ENCODE measurements at regions not wholly inside any gene's neighbourhood (a gene's known extent, or its start where the extent isn't known, plus 50 kb on each side); places are given as distances from the start of the nearest gene placed in this dataset.

GRCh38 chr6:74369556-74369993 lies 673.6 kb downstream of the CD109 start:
- no peak overlapping the region for H3K9ac ChIP-seq (ENCODE audit: low read length in 3 of 3)
- no peaks in the 10 kb centered on the region for H3K36me3 ChIP-seq (ENCODE audit: control insufficient read depth in 2 of 3, insufficient read depth in 3 of 3, low read length in 3 of 3)
- TF ChIP-seq, protein P1, sequence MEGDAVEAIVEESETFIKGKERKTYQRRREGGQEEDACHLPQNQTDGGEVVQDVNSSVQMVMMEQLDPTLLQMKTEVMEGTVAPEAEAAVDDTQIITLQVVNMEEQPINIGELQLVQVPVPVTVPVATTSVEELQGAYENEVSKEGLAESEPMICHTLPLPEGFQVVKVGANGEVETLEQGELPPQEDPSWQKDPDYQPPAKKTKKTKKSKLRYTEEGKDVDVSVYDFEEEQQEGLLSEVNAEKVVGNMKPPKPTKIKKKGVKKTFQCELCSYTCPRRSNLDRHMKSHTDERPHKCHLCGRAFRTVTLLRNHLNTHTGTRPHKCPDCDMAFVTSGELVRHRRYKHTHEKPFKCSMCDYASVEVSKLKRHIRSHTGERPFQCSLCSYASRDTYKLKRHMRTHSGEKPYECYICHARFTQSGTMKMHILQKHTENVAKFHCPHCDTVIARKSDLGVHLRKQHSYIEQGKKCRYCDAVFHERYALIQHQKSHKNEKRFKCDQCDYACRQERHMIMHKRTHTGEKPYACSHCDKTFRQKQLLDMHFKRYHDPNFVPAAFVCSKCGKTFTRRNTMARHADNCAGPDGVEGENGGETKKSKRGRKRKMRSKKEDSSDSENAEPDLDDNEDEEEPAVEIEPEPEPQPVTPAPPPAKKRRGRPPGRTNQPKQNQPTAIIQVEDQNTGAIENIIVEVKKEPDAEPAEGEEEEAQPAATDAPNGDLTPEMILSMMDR (IDR thresholded peaks at IDR 0.05; ENCODE audit: borderline replicate concordance, extremely low read depth, insufficient read depth) = no peak
- no peaks in the 10 kb centered on the region for H3K27me3 ChIP-seq (ENCODE audit: control insufficient read depth, insufficient read depth, low read length)
- H3K27ac ChIP-seq (ENCODE audit: low read depth in 2 of 2, low read length in 2 of 2) = no peak overlapping the region
- no peaks in the 10 kb centered on the region for H3K9me3 ChIP-seq (ENCODE audit: control insufficient read depth in 2 of 3, insufficient read depth in 1 of 3, low read length in 3 of 3)
- no peak overlapping the region for H3K4me3 ChIP-seq (ENCODE audit: low read length in 3 of 3)
- FAIRE-seq (no peak), DNase-seq (no peak)
- no peaks in the 10 kb centered on the region for H3K4me1 ChIP-seq (ENCODE audit: control insufficient read depth in 2 of 3, insufficient read depth in 2 of 3, low read depth in 1 of 3, low read length in 3 of 3)
- intact Hi-C loops (cut with DNase I) = no loop called here

DNA sequence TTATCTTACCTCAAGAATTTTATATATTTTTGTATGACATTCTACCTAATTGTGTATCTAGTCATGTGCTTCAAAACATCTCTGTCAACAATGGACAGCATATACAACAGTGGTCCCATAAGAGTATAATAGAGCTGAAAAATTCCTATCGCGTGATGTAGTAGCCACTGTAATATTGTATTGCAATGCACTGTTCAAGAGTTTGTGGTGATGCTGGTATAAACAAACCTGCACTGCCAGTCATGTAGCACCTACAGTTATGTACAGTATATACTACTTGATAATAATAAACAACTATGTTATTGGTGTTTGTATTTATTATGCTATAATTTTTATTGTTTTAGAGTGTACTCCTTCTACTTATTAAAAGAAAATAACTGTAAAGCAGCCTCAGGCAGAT lies 672.7 kb downstream of the CD109 start:
- no peak for FAIRE-seq

GRCh38 chr6:74366634-74367033 lies 670.6 kb downstream of the CD109 start:
- H3K4me3 ChIP-seq (ENCODE audit: low read length in 3 of 3) = no peak overlapping the region
- no peak overlapping the region for H3K9ac ChIP-seq (ENCODE audit: low read length in 3 of 3)
- no peaks in the 10 kb centered on the region for H3K9me3 ChIP-seq (ENCODE audit: control insufficient read depth in 2 of 3, insufficient read depth in 1 of 3, low read length in 3 of 3)
- no peaks in the 10 kb centered on the region for H3K4me1 ChIP-seq (ENCODE audit: control insufficient read depth in 2 of 3, insufficient read depth in 2 of 3, low read depth in 1 of 3, low read length in 3 of 3)
- FAIRE-seq (no peak), DNase-seq (no peak)
- no peaks in the 10 kb centered on the region for H3K36me3 ChIP-seq (ENCODE audit: control insufficient read depth in 2 of 3, insufficient read depth in 3 of 3, low read length in 3 of 3)
- intact Hi-C loops (cut with DNase I) = no loop called here
- H3K27ac ChIP-seq (ENCODE audit: low read depth in 2 of 2, low read length in 2 of 2) = no peak overlapping the region
- TF ChIP-seq, protein P1 (IDR thresholded peaks at IDR 0.05; ENCODE audit: borderline replicate concordance, extremely low read depth, insufficient read depth) = no peak
- H3K27me3 ChIP-seq (ENCODE audit: control insufficient read depth, insufficient read depth, low read length) = no peaks in the 10 kb centered on the region

More for the DNA sequence above, 672.7 kb downstream of the CD109 start:
- Histone ChIP-seq H3K27me3 (ENCODE audit: control insufficient read depth, insufficient read depth, low read length) (no peaks in the 10 kb centered on the region), H3K9ac (ENCODE audit: low read length in 3 of 3) (no peak overlapping the region), H3K4me3 (ENCODE audit: low read length in 3 of 3) (no peak overlapping the region), H3K36me3 (ENCODE audit: control insufficient read depth in 2 of 3, insufficient read depth in 3 of 3, low read length in 3 of 3) (no peaks in the 10 kb centered on the region), H3K4me1 (ENCODE audit: control insufficient read depth in 2 of 3, insufficient read depth in 2 of 3, low read depth in 1 of 3, low read length in 3 of 3) (no peaks in the 10 kb centered on the region), H3K9me3 (ENCODE audit: control insufficient read depth in 2 of 3, insufficient read depth in 1 of 3, low read length in 3 of 3) (no peaks in the 10 kb centered on the region), H3K27ac (ENCODE audit: low read depth in 2 of 2, low read length in 2 of 2) (no peak overlapping the region)
- TF ChIP-seq, protein P1 (IDR thresholded peaks at IDR 0.05; ENCODE audit: borderline replicate concordance, extremely low read depth, insufficient read depth) = no peak
- DNase-seq = no peak
- intact Hi-C loops (cut with DNase I) = no loop called here

- no peaks in the 10 kb centered on the region for H3K9me3 ChIP-seq (ENCODE audit: control insufficient read depth in 2 of 3, insufficient read depth in 1 of 3, low read length in 3 of 3)
- FAIRE-seq = peak; percentile 21
- H3K9ac ChIP-seq (ENCODE audit: low read length in 3 of 3) = no peak overlapping the region
- H3K4me3 ChIP-seq (ENCODE audit: low read length in 3 of 3) = no peak overlapping the region
- no peaks in the 10 kb centered on the region for H3K36me3 ChIP-seq (ENCODE audit: control insufficient read depth in 2 of 3, insufficient read depth in 3 of 3, low read length in 3 of 3)
- TF ChIP-seq, protein P1 (IDR thresholded peaks at IDR 0.05; ENCODE audit: borderline replicate concordance, extremely low read depth, insufficient read depth) = no peak
- intact Hi-C loops (cut with DNase I) = no loop called here
- no peak overlapping the region for H3K27ac ChIP-seq (ENCODE audit: low read depth in 2 of 2, low read length in 2 of 2)
- no peaks in the 10 kb centered on the region for H3K27me3 ChIP-seq (ENCODE audit: control insufficient read depth, insufficient read depth, low read length)
- H3K4me1 ChIP-seq (ENCODE audit: control insufficient read depth in 2 of 3, insufficient read depth in 2 of 3, low read depth in 1 of 3, low read length in 3 of 3) = no peaks in the 10 kb centered on the region
- DNase-seq = no peak
These were observed 666.4 kb downstream of the CD109 start for GRCh38 chr6:74362391-74362790.
